ENCODE measurements at regions not wholly inside any gene's neighbourhood (a gene's known extent, or its start where the extent isn't known, plus 50 kb on each side); places are given as distances from the start of the nearest gene placed in this dataset.
"Not testable (repeated sequence)": the region's sequence is repeated elsewhere in the genome, so short reads cannot be mapped to it uniquely, and the experiment has no call there.

GRCh38 chr3:139243710-139244109 is 100.1 kb upstream of the MRPS22 start:
- no peak for DNase-seq

- DNase-seq, result no peak
Measured at GRCh38 chr3:139248593-139249255, 95.1 kb upstream of the MRPS22 start.

- DNase-seq, result no peak
Measured at GRCh38 chr3:139251529-139251928, 92.3 kb upstream of the MRPS22 start.

- no peak for DNase-seq
Measured at GRCh38 chr3:139252719-139253118, 91.1 kb upstream of the MRPS22 start.

- no peak for DNase-seq
Measured at GRCh38 chr3:139258276-139258675, 85.5 kb upstream of the MRPS22 start.

DNA sequence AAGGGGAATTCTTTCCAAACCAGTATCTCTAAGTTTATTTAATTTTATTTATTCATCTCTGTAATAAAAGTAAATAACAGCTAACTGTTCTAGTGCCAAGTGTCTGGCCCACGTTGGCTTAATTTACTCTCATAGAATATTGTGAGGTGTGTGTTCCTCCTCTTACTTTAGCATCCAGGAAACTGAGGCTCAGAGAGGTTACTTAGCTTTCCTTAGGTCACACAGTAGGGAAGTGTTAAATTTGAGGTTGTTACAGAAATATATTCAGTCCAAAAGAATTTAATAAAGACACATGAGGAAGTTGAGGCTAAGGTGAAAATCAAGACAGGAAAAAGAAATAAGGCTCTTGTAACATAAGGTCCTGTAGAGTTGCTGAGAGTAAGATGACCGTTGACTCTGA is 84.4 kb upstream of the MRPS22 start:
- no peak for DNase-seq

DNA sequence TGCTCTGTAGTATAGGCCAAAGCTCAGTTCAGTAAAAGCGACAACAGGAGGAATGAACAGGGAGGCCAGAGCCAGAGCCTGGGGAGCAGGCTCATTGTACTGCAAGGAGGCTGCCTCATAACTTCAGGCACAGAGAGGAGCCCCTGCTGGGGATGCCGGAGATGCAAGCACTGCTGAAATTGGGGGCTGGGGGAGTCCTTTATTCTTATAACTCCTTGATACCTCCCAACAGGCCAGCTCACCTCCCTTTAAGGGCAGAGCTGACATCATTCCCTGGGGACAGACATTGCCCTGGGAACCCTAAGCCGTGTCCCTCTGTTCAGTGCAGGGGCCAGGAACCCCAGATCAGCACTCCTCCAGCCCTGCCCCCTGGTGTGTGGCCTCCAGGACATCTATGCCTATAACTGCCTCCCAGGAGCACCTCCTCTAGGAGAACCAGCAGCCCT is 83.8 kb upstream of the MRPS22 start:
- DNase-seq, result no peak

DNA sequence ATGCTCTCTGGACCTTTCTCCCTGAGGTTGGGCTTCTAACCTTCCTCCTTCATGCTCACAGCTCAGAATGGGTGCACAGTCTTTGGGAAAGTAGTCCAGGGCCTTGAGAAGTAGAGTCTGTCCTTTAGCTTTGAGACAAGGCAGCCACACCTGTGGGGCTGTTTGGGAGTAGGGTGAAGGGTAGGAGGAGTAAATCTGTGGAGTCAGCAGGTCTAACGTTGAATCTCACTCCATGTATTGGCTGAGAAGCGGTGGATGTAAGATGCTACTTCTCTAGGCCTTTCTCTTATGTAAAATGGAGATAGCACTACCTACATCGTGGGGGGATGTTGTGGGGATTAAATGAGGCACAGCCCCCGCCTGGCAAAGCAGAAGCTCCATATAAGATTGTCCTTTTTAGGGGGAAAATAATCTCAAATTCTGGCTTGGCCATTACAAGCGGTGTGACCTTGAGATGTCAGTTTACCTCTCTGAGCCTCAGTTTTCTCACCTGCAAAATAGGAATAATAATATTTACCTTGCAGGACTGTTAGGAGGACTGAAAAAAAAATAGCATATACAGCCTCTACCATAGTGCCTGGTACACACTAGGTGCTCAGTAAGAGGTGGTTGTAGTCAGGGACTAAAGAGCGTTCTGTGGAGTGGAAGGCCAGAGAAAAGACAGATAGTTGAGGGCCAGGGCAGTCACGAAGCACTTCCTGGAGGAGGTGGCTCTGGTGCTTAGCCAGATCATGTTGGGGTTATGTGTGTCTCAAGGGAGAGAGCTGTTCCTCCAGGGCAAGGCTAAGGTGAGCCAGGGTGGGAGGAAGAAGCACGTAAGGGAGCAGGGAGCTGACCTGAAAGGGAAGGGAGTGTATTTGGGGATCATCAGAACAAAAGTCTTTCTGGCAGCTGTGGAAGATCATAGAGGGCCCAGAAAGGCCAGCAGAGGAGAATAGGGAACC is 82.8 kb upstream of the MRPS22 start:
- DNase-seq, result no peak

DNA sequence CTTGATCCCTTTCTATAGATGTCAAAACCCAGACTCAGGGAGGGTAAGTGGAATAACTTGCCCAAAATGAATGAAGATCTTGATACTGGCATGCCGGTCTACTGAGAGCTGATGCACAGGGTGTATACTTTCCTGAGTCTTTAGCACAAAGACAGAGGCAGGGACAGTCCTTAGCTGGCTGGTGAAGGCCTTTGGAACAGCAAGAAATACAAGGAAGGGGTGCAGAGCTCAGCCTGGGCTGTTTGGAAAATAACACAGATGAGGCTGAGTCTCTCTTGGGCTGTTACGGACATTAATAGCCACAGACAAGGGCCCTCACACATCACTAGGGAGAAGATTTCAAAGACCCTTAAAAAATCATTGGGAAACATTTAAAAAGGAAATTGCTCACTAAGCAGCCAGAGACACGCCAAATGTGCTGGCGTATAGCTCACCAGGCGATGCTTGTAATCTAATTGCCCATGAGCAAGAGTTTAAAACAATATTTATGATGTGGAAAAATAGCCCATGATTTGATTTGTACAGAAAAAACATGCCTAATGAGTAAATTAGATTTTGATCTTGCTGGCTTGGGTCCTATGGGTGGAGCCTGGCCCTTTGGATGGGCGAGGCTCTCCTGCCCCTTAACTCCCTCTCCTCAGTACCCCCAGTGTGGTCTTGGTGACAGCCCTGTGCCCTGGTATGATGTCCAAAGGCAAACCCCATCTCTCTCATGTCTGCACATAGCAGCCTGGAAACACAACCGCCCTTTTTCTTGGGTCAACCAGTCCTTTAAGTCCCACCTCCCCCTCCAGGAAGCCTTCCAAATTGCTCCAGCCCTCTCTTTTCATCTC is 81.8 kb upstream of the MRPS22 start:
- no peak for DNase-seq

- DNase-seq, result no peak
Measured at GRCh38 chr3:139263798-139264197, 80.0 kb upstream of the MRPS22 start.

GRCh38 chr3:139264375-139264774 is 79.4 kb upstream of the MRPS22 start:
- DNase-seq, result no peak

GRCh38 chr3:139265131-139266016 is 78.4 kb upstream of the MRPS22 start:
- no peak for DNase-seq

DNA sequence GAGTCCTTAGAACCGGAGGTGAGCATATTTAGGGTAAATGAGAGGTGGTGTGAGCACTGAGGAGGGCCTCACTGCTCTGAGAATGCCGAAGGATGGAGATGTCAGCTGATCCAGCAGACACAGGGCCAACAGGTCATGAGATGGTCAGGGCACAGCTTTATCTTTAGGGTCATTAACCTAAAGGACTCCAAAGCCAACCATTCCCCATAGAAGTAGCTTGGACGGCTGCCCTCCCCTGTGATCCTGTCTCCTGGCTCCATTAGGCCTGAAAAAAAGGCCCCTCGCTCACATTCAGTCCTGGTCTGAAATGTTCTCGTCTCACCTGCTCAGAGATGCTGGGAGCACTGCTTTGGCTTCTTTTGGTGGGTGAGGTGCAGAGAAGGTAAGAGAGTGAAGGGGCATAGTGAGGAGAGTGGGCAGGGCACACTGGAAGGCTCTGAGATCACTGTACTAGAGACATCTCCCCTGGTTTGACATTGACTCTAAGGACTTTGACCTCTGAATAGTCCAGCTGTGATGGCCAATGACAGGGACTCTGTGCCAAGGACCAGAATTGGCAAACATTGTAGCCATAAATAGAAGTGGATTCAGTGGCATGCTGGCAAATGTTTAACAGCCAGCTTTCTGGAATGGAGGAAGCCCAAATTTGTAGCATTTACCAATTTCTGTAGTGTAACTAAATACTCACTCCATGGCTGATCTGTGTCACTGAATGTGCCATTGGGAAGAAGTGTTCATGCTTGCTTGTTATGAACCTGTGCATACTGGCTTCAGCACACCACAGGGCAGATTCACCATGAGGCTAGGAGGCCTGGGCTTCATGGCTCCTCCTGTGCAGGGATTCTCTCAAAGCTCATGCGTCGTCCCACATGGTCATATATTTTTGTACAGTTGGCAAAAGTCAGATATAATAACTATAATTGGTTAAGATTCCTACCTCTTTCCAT is 76.2 kb upstream of the MRPS22 start:
- DNase-seq, result no peak

GRCh38 chr3:139269984-139270383 is 73.8 kb upstream of the MRPS22 start:
- DNase-seq, result no peak

- not testable (repeated sequence) for DNase-seq
Measured at GRCh38 chr3:139270652-139271051, 73.2 kb upstream of the MRPS22 start.

GRCh38 chr3:139280027-139280671 is 63.7 kb upstream of the MRPS22 start:
- DNase-seq, result no peak

GRCh38 chr3:139281096-139281495 is 62.7 kb upstream of the MRPS22 start:
- no peak for DNase-seq

- DNase-seq, result no peak
Measured at GRCh38 chr3:139281522-139282196, 62.2 kb upstream of the MRPS22 start.

GRCh38 chr3:139283301-139283700 is 60.5 kb upstream of the MRPS22 start:
- DNase-seq, result no peak

DNA sequence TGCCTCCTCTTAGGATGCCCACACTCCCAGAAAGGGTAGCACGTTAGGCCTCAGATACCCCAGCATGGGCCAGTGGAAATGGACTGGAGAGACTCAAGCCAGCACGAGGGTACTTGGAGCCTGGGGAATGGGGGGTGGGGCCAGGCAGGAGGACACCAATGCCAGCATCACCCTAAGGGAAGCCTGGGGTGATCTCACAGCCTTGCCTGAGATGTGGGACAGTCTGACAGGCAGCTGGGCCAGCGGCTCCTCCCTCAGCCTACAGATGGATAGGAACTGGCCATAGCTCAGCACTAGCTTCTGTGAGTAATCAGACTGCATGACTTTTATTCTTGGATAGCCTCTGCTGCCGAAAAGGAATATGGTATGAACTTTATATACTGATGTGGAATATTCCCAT is 59.6 kb upstream of the MRPS22 start:
- no peak for DNase-seq

All from midbrain (tissue), 1 donor.